K562 (cell line): ENCODE measurements at regions not wholly inside any gene's neighbourhood (a gene's known extent, or its start where the extent isn't known, plus 50 kb on each side); places are given as distances from the start of the nearest gene placed in this dataset.

Experiments
- ATAC-seq: fragments of 200-7000 bp; cut with Tn5 transposase; 3 replicates; pipeline ENCODE4 v1.9.1; 2020; ENCODE audit warnings: moderate library complexity
- BruUV-seq: library from RNA; stranded (reverse); fragments of 400-500 nt; replicated peaks from 2 replicates; lab custom pipeline; 2021; lab: Mats Ljungman, UMichigan
- CTCF ChIA-PET: fragments of 300-600 bp; formaldehyde crosslinking; extraction: SDS; loops from one replicate; lab custom pipeline; 2021; ENCODE audit warnings: low intra/inter-chr PET ratio; lab: Yijun Ruan, JAX
- POLR2A ChIA-PET: fragments of 300-600, 350-650 bp; sonication (Branson Sonifier 250); formaldehyde crosslinking; extraction: SDS; loops from one replicate; lab custom pipeline; 2021; ENCODE audit warnings: antibody characterized with exemption, inconsistent platforms; lab: Yijun Ruan, JAX
- DNase-seq, 4 experiments: peaks; one replicate each; pipeline versions ENCODE4 v3.0.0 to v3.0.0-alpha.2; 2011 to 2018; ENCODE audit warnings: low spot score in 3 of 4, mixed read lengths in 3 of 4; ENCODE audit errors: extremely low read depth in 1 of 4
- FAIRE-seq: peaks from 2 replicates; lab custom pipeline; 2011; peaks lifted over from hg19 to GRCh38; lab: Jason Lieb, UNC
- H2AFZ ChIP-seq: 2 replicates; pipeline ENCODE4 v1.6.0; 2011; ENCODE audit warnings: low read depth, low read length, control low read depth, inconsistent platforms
- H3K27ac ChIP-seq: fragments of 200-600 bp; 3 replicates; pipeline ENCODE4 v1.8.0; 2011; ENCODE audit warnings: low read depth, mild to moderate bottlenecking, control low read depth, inconsistent platforms, low read length, moderate library complexity, mixed read lengths; ENCODE audit errors: extremely low read depth
- H3K27me3 ChIP-seq, 2 experiments: fragments of 300-600 bp in 1 of 2; 2 replicates in 1 of 2; 3 replicates in 1 of 2; pipeline versions ENCODE4 v1.6.0 to v1.8.0; 2011; ENCODE audit warnings: inconsistent platforms in 2 of 2, low read length in 2 of 2, mild to moderate bottlenecking in 1 of 2, mixed read lengths in 1 of 2, moderate library complexity in 1 of 2; ENCODE audit not compliant: control insufficient read depth in 2 of 2, insufficient read depth in 2 of 2
- H3K36me3 ChIP-seq: fragments of 300-600 bp; 3 replicates; pipeline ENCODE4 v1.8.0; 2011; ENCODE audit warnings: mild to moderate bottlenecking, low read length, inconsistent platforms; ENCODE audit not compliant: control insufficient read depth, insufficient read depth
- H3K4me1 ChIP-seq, 2 experiments: fragments of 200-600 bp in 1 of 2; replicated peaks in 1 of 2; 2 replicates in 1 of 2; 3 replicates in 1 of 2; pipeline versions ENCODE4 v1.5.1 to v1.8.0; 2011; ENCODE audit warnings: inconsistent platforms in 2 of 2, low read length in 2 of 2, mild to moderate bottlenecking in 1 of 2, mixed read lengths in 1 of 2, moderate library complexity in 1 of 2; ENCODE audit not compliant: control insufficient read depth in 2 of 2, insufficient read depth in 2 of 2
- H3K4me2 ChIP-seq: 2 replicates; pipeline ENCODE4 v1.6.1; 2011; ENCODE audit warnings: low read length, control low read depth, inconsistent platforms, mixed read lengths; ENCODE audit not compliant: insufficient read depth
- H3K4me3 ChIP-seq: fragments of 200-600 bp; sonication (generic), shearing (Covaris generic); 2 replicates; pipeline ENCODE4 v1.5.1; 2016; ENCODE audit warnings: control low read depth, inconsistent platforms
- H3K79me2 ChIP-seq: fragments of 200-600 bp; 3 replicates; pipeline ENCODE4 v1.8.0; 2011; ENCODE audit warnings: low read length, inconsistent platforms; ENCODE audit not compliant: control insufficient read depth, insufficient read depth
- H3K9ac ChIP-seq, 2 experiments: 2 replicates each; pipeline versions ENCODE4 v1.6.0 to v1.6.1; 2011; ENCODE audit warnings: low read depth in 2 of 2, low read length in 2 of 2, control low read depth in 1 of 2, inconsistent platforms in 1 of 2, mild to moderate bottlenecking in 1 of 2, mixed read lengths in 1 of 2; ENCODE audit not compliant: insufficient read depth in 1 of 2
- H3K9me1 ChIP-seq: one replicate; pipeline ENCODE4 v1.6.0; 2011; ENCODE audit warnings: inconsistent platforms, mild to moderate bottlenecking, low read length, moderate library complexity; ENCODE audit not compliant: control insufficient read depth, insufficient read depth
- H3K9me3 ChIP-seq: replicated peaks from 2 replicates; pipeline ENCODE4 v1.5.1; 2011; ENCODE audit warnings: low read depth, low read length, inconsistent platforms; ENCODE audit not compliant: control insufficient read depth, insufficient read depth
- H4K20me1 ChIP-seq: replicated peaks from 2 replicates; pipeline ENCODE4 v1.6.1; 2011; ENCODE audit warnings: low read length, inconsistent platforms, mixed read lengths; ENCODE audit not compliant: control insufficient read depth, insufficient read depth
- CBX8 ChIP-seq: fragments of 200-600 bp; sonication (generic); IDR thresholded peaks from 2 replicates; pipeline ENCODE4 v1.6.1; 2012; ENCODE audit warnings: borderline replicate concordance, mixed run types, low read depth, mild to moderate bottlenecking, moderate library complexity, mixed read lengths, low read length, control low read depth, inconsistent platforms; ENCODE audit not compliant: poor library complexity, severe bottlenecking; ENCODE audit errors: extremely low read depth
- REST ChIP-seq, 2 experiments: fragments of 450-650 bp; formaldehyde crosslinking in 1 of 2; IDR thresholded peaks; 2 replicates each; pipeline versions ENCODE4 v1.4.0 to v1.6.1; 2014 to 2020; ENCODE audit warnings: mild to moderate bottlenecking in 2 of 2, borderline replicate concordance in 1 of 2, low read depth in 1 of 2
- RNF219 ChIP-seq: fragments of 250-450 bp; sonication (Bioruptor Pico); IDR thresholded peaks from 2 replicates; pipeline ENCODE4 v1.5.0; 2022; ENCODE audit warnings: mild to moderate bottlenecking
- TCF7 ChIP-seq: sonication (generic); IDR thresholded peaks from 2 replicates; pipeline ENCODE4 v1.6.1; 2016; ENCODE audit warnings: antibody characterized with exemption, borderline replicate concordance
- ZMIZ1 ChIP-seq, 2 experiments: fragments of 150-350 bp in 1 of 2; IDR thresholded peaks; 2 replicates each; pipeline ENCODE4 v1.6.1; 2012 to 2016; ENCODE audit warnings: low read depth in 2 of 2, low read length in 2 of 2, mild to moderate bottlenecking in 1 of 2, moderate library complexity in 1 of 2
- ZNF134 ChIP-seq: fragments of 250-450 bp; sonication (Bioruptor Pico); conservative IDR thresholded peaks from 2 replicates; pipeline ENCODE4 v1.4.0; 2020
- WGBS: fragments of 100-300 bp; shearing (Covaris generic); methylation state at CpG from one replicate; pipeline ENCODE4 v1.1.6; 2016; ENCODE audit warnings: low coverage, mixed read lengths; ENCODE audit not compliant: insufficient coverage; ENCODE audit errors: missing lambda C conversion rate; 5-methylcytosine and 5-hydroxymethylcytosine counted together
- in situ Hi-C: fragments of 300-500 bp; cut with MboI; formaldehyde crosslinking; loops from 4 replicates; pipeline ENCODE4 v1.15.0; 2018; ENCODE audit warnings: inconsistent platforms, mixed read lengths
- intact Hi-C: fragments of 100-400 bp; cut with micrococcal nuclease; formaldehyde crosslinking; loops from 2 replicates; pipeline ENCODE4 v1.14.2; 2022

GRCh38 chrX:77118686-77119085 lies 328.5 kb upstream of the FGF16 start:
- H3K36me3 ChIP-seq: no peaks in the 10 kb centered on the region
- H3K27me3 ChIP-seq: no peaks in the 10 kb centered on the region
- H3K9me3 ChIP-seq: no peaks in the 10 kb centered on the region
- in situ Hi-C loops (no loop called here), intact Hi-C loops (no loop called here)
- CTCF ChIA-PET: no interaction called here
- H3K27ac ChIP-seq: no peak overlapping the region
- H3K4me1 ChIP-seq: no peaks in the 10 kb centered on the region
- no peak overlapping the region for H3K9ac ChIP-seq
- H2AFZ ChIP-seq: no peak overlapping the region
- H3K79me2 ChIP-seq: no peaks in the 10 kb centered on the region
- ATAC-seq (no peak), DNase-seq (no peak), FAIRE-seq (no peak)
- no peak overlapping the region for H3K4me2 ChIP-seq
- POLR2A ChIA-PET: no interaction called here
- no peaks in the 10 kb centered on the region for H3K9me1 ChIP-seq
- BruUV-seq: no TSS peak
- WGBS: 0% methylated on average over 2 of the region's 2 CpGs
- no peaks in the 10 kb centered on the region for H4K20me1 ChIP-seq
- H3K4me3 ChIP-seq: no peak overlapping the region
- no peak for TF ChIP-seq ZMIZ1 (IDR thresholded peaks at IDR 0.05; ENCODE audit: low read depth in 2 of 2, low read length in 2 of 2)
- no peak for TF ChIP-seq ZNF134 (CRISPR knock-in tag)
- no peak for TF ChIP-seq TCF7
- no peak for TF ChIP-seq REST (IDR thresholded peaks at IDR 0.05; ENCODE audit: borderline replicate concordance)
- TF ChIP-seq REST (CRISPR knock-in tag; IDR thresholded peaks at IDR 0.05; ENCODE audit: low read depth): no peak
- TF ChIP-seq CBX8: no peak
- no peak for TF ChIP-seq RNF219 (CRISPR knock-in tag)
